Germinal center (tissue), 1 donor: ENCODE measurements at regions not wholly inside any gene's neighbourhood (a gene's known extent, or its start where the extent isn't known, plus 50 kb on each side); places are given as distances from the start of the nearest gene placed in this dataset.

Experiments used
- DNase-seq: peaks from one replicate; pipeline ENCODE4 v3.0.0; 2012; ENCODE audit warnings: mixed read lengths, low spot score

DNA sequence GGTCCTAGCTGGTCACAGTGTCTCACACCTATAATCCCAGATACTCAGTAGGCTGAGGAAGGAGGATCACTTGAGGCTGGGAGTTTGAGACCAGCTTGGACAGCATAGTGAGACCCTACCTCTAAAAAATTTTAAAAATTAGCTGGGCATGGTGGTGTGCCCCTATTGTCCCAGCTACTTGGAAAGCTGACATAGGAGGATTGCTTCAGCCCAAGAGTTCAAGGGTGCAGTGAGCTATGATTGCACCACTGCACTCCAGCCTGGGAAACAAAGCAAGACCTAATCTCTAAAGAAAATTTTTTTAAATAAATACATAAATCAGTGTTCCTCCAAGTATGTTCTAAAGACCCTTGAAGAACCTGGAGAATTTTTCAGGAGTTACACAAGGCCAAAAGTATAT lies 50.6 kb upstream of the GNAO1 start:
- no peak for DNase-seq

DNA sequence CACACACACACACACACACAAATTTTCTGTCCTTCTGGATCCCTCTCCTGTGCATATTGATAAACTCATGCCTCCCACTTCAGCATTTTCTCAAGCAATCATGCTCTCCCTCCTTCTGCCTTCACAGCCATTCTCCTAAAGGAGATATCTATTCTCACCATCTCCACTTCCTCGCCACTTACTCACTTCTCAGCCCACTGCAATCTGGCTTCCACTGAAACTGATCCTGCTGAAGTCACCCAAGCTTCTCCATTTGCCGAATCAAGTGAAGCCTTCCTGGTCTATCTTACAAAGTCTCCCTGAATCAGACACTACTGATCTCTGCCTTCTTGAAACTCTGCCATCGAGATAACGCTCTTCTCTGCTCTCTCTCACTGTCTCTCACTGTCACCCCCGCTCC lies 54.0 kb upstream of the GNAO1 start:
- DNase-seq: no peak

DNA sequence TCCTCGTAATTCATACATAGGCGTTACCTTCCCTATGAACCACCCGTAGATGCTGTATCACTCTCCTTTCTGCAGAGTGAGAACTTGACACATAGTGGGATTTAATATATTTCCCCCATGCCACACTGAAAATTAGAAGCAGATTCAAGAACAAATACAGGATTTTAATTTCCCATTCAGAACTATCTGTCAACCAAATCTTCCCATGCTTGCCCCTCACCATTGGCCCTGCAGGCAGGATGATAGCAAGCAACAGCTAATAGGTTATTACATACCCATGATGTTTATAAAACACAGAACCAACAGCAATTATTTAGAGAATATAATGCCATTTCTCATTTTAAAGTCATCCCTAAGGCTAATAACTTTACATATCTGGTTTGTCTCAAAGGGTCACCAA lies 55.0 kb upstream of the GNAO1 start:
- DNase-seq: no peak

DNA sequence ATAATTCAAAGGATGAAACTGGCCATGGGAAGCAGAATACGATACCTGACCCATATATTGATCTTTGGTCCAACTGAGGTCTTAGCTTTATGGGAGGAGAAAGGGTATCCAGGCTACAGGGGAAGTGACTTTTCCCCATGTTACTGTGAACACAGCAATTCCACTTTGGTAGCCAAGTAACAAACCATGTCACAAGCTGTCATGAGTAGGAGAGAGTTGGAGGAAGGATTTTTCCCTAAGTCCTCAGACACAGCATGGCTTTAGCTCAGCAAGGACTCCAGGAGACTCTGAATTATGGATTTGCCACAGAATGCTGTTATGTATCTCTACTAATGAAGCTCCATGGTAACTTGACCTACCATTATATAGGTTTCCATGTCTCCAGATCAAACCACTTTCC lies 56.5 kb upstream of the GNAO1 start:
- DNase-seq: no peak

DNA sequence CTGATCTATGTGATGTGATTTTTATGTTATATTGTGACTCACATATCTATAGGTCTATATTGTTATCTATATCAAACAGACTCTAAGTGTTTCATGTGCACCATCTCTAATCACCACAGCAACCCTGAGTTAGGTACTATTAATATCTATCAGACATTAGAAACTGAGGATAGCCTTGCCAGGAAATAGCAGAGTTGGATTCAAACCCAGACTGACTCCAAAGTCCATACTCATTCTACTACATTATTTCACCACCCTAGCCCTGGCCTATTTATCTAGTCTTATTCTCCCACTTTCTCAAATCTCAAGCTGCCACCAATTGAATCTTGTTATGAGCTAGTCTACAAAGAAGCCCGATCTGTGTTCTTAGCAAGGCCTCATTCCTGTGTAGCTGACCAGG lies 65.4 kb upstream of the GNAO1 start:
- DNase-seq: no peak

DNA sequence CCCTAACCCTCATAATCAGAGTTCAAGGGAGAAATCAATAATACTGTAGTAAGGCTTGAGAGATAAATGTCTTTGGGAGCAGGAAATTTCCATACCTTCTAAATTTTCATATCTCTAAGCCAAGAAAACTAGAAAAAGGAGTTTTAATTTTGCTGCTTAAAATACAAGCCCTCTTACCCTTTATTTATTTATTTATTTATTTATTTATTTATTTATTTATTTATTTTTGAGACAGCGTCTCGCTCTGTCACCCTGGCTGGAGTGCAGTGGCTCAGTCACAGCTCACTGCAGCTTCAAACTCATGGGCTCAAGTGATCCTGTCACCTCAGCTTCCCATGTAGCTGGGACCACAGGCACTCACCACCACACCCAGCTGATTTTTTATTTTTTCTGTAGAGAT lies 69.0 kb upstream of the GNAO1 start:
- no peak for DNase-seq

DNA sequence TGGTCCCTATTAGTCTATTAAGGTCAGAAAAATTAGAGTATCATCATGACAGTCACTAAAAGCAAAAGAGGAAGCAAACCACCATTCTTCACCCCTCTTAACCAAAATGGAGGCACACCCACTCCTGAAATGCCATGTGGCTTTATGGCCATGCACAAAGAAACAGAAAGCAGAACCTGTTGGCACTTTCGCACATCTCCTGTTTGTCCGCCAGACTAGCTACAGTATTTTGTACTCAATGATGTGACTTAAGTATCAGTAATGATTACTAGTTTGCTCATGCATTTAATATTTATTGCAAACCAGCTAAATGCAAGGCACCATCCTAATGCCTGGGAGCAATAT lies 70.2 kb upstream of the GNAO1 start:
- DNase-seq: peak; percentile 10

DNA sequence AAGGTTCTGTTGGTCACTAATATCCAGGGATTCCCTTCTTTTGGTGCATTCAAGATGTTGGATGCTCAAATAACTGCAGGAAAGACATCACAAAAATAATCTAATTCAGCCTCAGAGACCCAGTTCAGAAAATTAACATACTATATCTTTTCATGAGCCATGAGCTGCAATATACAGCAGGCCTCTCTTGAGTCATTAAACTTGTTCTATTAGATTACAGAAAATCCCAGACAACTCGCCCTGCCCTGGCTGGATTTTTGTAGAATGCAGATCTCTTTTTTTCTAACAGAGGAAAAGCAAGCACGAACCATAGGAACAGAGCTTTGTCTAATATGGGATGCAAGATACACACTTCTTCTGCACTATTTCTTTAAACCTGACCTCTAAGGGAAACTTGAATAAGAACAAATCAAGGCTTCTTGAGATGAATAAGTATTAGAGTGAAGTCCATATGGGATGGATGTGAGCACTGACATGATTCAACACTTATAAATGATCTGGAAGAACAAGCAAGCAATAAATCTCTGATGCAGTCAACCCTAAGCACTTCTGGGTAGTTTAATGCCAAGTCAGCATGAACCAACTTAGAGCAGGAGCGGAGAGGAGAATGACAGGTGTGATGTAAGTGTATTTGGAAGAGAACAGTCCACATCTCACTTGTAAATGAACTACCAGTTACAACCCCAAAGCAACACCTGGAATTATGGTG lies 70.7 kb upstream of the GNAO1 start:
- no peak for DNase-seq

DNA sequence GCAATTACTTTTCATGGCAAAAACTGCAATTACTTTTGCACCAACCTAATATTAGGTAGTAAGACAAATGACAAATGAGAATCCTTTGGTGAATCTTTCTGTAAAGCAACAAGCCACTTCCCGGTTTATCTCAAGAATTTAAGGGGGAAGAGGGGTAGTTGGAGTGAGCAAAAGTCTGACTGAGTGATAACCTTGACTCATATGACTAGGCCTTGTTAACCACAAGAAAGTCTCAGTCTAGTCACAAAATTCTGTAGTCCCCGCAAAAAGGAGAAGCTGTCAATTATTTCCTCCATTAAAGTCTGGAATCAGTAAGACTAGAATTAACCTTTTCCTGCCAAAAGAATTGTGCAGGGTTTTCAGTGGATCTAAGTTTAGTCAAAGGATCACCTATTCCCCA lies 72.2 kb upstream of the GNAO1 start:
- DNase-seq: no peak

DNA sequence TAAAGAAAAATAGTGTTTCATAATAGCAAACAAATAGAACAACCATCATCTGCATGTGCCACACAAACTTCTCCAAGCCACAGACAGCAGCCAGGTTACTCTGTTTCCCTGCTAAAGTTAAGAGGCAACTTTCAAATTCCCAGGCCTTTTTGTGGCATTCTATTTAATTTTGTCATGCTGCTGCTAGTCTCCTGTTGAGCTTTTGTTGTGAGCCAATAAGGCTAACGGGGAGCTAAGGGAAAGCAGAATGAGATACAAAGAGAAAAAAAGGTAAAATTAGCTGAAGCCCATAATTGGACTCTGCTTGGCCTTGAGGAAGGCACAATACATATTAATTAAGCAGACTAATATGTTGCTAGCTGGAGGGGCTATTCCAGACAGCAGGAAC lies 74.7 kb upstream of the GNAO1 start:
- DNase-seq: no peak

DNA sequence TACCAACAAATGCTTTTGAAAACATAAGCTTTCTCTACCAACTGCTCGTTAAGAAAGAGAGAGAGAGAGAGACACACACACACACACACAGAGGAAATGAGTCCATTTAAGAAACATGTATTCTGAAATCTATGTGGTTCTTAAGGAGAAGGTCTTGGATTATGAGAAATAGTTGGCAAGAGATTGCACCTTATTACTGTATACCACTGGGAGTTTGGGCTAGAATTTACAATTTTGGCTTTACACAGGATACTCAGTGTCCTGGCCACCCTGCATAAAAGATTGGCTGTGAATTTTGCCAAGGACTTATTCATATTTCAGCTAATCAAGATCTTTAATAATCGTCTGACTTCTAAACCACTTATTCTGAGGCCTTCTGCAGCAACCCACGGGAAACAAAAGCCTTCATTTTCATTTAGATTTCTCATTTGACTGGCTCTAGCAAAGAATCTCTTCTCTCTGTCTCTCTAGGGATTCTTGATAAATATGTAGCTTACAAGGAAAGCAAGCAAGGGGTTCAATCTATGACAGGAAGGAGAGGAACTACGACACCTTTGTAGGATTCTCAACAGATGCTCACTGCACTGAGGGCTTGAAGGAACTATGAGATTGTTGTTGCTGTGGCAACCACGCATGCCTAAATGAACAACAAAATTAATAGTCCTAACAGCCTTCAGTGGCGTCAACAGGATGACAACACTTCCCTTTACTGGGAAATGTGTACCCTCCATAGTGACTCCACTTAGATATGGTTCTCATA lies 75.3 kb upstream of the GNAO1 start:
- DNase-seq: no peak

DNA sequence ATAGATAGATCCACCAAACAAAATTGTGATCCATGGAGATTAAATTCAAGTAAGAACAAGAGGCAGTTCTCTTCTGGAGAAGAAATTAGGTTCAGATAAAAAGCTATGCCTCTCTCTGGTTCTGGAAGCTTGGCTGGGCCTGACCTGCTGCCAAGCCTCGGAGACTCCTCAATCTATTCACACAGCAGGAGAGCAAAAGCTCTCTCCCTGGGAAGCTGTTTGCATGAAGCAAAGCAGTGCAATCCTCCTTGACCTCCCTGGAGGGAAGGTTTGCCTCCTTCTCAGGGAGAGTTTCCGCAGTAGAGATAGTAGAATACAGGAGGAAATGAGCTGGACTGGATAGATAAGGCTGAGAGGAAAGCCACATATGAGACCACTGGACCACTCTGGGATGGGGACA lies 78.1 kb upstream of the GNAO1 start:
- no peak for DNase-seq

DNA sequence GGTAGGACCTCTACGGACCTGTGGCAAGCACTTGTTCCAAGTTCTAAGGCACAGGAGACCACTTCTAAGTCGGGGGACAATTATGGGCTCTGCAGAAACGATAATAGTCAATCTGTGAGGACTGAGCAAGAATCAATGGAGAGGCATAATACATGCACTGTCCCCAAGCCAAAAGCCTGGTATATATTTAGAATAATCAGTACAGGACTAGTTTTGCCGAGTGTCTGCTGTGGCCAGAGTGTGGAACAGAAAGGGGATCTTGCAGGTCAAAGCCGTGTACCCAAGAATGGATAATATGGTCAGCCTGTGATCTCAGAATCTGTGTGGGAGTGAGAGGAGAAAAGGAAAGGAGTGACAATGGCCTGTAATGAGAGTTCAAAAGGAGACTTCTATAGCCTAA lies 80.2 kb upstream of the GNAO1 start:
- DNase-seq: no peak

DNA sequence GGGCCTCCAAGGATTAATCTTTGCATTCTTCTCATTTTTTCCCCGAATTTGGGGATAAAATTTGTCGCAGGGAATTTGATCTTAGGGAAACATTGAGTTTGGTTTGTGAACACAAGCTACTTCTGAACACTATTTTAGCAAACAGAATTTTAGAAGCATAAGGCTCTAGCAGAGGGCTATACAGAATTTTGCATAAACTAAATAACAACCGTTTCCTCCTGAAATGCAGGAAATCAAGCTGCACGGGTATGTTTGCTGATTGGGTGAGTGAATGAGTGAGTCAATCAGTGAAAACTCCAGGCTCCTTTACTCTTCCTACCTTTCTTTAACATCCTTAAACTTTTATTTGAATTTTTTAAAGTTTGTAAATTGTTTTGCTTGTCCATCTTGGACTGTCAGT lies 81.3 kb upstream of the GNAO1 start:
- DNase-seq: no peak

DNA sequence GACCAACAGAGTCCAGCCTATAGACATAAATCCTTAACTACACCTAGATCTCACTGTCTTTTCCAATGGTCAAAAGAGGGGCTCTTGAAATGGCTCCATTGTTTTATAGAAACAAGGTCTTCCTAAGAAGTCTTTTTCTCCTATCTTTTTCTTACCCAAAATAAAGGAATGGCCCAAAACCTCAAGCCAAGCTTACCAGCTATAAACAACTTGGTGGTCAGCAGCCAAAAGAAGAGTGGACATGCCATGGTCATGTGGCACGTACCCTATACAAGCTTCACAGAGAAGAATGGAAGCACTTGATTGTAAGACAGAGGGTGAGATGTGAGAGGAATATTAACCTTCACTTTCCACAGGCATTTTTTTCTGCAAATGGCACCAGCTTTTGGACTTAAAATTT lies 82.1 kb upstream of the GNAO1 start:
- no peak for DNase-seq

DNA sequence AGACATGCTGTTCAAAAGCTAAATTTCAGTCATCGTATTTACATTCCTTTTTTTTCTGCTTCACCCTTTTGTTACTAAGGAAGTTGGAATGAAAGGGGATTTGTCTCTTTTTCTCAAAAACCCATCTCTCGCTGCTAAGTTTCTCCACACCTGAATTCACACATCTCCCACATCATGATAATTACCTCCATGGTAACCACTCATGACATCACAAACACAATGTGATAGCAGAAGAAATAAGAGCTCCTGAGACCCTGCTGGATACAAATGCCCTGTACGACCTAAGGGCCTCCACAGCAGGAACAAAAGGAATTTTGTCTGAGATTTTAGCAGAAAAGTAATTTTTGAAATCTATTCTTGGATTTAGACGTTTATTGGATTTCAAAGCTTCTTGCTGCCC lies 82.6 kb upstream of the GNAO1 start:
- DNase-seq: no peak

DNA sequence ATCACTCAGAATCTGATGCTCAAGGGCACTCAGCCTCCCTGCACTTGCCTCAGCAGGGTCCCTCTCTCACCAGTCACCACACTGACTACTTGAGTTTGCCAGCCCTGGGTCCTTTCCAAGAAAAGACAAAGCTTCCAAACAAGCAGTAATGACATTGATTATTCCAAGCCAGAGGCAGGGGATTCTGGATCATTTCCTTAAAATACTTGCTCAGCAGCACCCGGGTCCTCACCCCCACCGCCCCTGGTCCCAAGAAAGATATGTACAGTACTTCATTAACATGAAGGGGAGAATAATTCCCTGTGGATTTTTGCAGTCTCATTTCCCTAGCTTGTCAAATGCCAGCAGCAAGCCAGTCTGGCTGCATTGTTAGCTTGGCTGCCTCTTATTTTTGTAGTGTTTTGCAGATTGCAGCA lies 83.2 kb upstream of the GNAO1 start:
- DNase-seq: no peak

DNA sequence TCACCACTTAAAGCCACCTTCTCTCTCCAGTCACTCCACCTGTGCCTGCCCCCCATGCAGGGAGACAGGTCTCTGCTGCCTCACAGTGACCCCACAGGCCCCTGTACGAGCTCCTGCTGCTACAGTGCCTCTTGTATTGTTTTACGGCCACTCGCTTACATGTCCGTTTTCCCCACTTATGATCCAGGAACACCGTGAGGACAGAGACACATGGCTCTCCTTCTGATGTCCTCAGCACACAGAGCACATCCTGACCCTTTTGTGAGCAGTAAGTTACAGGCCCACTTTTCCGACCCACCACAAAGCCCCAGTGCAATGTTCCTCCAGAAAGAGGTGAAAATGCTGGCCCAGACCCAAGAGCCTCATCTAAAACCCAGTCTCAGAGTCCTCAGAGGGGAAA lies 84.8 kb upstream of the GNAO1 start:
- DNase-seq: no peak

DNA sequence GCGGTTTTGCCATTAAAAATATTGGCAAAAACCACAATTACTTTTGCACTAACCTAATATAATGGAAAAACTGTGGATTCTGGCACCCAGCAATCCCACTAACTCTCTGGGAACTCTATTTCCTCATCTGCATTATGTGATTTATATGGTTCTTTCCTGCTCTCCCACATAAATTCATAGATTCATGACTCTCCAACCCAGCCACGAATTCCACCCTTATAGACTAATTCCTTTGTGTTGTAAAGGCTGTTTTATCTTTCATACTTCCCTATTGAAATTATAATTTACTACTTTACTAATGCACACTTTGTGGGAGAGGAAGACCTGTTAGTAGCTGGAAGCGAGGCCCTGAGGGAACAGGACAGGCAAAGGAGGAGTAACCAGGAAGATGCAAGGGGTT lies 88.4 kb upstream of the GNAO1 start:
- DNase-seq: no peak

DNA sequence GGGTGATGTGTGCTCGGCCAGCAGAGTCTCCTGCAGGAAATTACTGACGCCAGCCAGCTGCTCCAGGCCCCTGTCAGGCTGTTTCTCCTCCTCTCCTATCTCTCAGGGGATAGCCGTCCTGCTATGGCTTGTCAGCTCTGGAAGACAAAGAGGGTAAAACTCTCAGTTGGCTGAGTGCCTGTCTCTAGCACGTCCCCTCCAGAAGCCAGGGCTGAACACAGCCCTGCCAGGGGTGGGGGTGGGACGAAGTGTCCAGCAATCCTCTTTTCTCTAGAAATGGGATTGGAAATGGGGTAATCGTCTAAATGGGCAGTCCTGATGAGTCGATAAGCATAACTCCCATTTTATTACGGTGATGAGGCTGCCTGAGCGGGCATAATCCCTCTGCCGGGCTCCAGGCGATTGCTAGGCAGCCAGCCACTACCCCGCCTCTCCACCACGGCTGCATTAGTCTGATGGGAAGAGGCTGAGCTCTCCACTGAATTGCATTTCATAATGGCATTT lies 89.1 kb upstream of the GNAO1 start:
- DNase-seq: no peak

DNA sequence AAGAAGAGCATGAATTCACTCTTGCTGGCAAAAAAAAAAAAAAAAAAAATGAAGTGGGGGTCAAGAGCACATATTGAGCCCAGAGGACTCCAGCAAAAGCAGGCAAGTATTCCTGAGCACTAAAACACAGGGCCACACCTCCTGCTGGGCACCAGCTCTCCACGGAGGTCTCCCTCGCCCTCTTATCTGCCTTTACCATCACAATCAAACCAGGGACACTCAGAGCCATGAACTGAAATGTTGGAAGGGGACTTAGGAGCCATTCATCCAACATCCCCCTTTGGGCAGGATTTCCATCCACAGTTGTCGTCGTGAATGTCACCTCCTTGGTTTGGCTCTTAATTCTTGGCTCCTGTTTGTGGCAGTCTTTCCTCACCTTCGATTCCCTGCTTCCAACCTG lies 89.8 kb upstream of the GNAO1 start:
- no peak for DNase-seq

DNA sequence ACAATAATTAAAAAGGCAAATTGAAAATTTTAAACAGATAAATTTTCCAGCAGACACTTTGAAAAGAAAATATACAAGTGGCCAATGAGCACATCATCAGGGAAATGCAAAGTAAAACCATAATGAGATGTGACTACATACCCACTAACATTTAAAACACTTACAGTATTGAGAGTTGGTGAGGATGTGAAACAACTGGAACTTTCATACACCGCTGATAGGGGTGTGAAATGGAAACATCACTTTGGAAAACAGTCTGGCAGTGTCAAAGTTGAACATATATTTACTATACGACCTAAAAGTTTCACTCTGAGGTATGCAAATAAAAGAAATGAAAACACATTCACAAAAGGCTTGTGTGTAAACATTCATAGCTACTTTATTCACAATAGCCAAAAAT lies 94.0 kb upstream of the GNAO1 start:
- no peak for DNase-seq

DNA sequence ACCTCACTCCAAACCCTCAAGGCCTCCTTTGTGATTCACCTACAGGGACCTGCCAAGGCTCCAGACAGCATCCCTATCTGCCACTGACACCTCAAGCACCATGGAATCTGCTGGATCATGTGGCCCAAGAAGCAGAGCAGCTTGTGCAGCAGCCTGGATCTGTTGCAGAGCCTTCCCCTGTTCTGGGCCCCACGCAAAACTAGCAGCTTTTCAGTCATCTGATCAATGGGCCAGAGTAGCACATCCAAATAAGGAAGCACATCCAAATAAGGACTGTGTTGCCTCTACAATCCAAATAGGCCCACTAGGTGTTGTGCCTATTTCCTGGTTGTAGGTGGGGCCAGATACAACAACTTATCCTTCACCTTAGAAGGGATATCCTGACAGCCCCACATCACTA lies 97.1 kb upstream of the GNAO1 start:
- no peak for DNase-seq

DNA sequence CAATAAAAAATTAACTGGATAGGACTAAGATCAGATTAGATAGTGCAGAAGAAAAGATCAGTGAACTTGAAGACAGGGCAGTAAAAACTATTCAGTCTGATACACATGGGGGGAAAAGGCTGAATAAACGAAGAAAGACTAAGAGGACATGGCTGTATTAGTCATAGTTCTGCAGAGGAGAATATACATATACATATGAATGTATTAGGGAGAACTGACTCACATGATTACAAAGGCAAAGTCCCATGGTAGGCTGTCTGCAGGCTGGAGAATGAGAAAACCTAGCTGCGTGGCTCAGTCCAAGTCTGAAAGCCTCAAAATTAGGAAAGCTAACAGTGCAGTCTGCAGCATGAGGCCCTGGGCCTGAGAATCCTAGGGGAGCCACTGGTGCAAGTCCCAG lies 98.2 kb upstream of the GNAO1 start:
- no peak for DNase-seq
